Right kidney (tissue), 1 donor: ENCODE measurements at regions not wholly inside any gene's neighbourhood (a gene's known extent, or its start where the extent isn't known, plus 50 kb on each side); places are given as distances from the start of the nearest gene placed in this dataset.

ENCODE experiments used
- DNase-seq: peaks from one replicate; pipeline ENCODE4 v3.0.0-alpha.2; 2016

DNA sequence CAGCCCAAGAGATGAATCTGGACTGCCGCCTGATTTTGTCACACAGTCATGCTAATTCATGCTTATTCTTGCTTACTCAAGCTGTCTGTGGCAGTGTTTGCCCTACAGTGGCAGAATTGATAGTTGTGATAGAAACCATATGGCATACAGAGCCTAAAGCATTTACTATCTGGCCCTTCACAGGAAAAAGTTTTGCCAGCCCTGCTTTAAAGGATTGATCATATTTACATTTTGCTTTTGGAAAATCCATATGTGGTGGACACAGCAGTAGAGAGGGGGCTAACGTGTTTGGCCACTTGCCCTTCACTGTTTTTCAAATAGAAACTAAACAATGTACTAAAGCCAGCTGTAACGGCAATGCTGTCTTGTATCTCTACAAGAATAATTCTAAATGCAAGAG lies 974.0 kb upstream of the GHITM start:
- DNase-seq: peak; percentile 6

DNA sequence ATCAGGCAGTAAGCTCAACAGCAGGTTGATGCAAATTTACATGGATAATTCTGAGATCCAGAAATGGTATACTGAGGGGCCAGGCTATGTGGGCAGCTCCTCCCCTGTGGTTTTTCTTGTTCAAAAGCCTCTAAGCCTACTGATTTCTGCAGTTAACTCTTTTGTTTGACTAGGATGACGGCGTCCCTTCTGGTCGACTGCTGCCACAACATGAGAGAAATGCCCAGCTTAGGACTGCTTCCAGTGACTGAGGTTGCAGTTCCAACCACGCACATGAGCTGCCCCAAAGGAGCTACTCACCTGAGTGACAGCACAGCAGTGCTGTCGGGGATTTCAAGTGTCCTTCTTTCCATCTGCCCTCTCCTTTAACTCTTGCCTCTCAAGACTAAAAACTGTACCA lies 973.0 kb upstream of the GHITM start:
- no peak for DNase-seq

DNA sequence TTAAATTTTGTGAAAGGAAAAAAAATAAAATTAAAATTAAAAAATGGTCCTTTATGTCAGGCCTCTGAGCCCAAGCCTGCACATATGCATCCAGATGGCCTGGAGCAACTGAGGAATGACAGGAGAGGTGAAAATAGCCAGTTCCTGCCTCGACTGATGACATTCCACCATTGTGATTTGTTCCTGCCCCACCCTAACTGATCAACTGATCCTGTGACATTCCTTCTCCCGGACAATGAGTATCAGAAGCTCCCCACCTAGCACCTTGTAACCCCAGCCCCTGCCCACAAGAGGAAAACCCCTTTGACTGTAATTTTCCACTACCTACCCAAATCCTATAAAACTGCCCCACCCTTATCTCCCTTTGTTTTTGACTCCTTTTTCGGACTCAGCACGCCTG lies 972.2 kb upstream of the GHITM start:
- DNase-seq: no peak

DNA sequence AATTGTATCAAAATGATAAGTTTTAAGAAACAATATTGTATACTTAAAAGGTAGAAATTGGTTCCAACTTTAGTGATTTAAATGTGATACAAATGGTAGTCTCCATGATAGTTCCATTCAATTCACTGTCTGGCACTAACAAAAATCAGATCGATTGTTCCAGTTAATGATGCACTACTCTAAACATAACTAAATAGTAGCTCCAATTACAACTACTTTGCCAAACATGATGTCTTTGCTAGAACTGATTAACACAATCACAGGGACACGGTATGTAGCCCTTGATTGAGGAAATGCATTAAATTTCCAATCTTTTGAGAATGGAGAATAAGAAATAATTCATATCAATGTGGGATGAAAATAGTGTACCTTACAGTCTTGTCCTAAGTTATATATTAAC lies 962.4 kb upstream of the GHITM start:
- DNase-seq: no peak

DNA sequence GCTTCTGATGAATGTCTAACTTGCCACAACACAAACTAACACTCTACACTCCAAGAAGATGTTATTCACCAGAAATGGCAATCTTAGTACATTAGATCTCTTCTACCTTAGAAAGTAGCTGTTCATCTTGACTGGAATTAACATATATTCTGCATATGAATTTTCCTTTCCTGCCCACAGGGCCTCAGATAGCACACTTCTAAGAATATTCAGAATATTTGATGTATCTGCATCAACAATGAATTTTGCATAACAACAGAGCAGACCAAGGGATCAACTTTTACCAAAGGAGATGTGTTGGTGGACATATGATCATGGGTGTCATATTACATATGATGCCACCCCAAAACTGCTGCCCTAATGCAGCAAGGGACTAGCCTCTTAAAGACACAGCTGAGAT lies 960.8 kb upstream of the GHITM start:
- no peak for DNase-seq

DNA sequence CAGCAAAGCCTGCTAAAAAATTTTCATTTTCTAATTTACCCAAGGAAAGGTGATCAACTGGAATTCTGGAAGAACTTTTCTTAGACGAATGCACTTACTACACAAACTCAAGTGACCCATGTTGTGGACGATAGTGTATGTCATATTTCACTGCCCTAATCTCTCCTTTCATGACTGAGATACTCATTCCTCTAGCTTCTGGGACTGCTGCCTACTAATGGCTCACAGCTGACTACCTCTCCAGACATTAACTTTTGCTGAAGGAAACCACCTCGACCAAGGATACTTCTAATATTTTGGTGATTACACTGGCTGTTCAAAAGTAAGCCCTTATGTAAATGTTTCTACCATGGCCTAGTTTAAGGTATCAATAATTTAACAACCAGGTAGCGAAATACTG lies 959.9 kb upstream of the GHITM start:
- no peak for DNase-seq

DNA sequence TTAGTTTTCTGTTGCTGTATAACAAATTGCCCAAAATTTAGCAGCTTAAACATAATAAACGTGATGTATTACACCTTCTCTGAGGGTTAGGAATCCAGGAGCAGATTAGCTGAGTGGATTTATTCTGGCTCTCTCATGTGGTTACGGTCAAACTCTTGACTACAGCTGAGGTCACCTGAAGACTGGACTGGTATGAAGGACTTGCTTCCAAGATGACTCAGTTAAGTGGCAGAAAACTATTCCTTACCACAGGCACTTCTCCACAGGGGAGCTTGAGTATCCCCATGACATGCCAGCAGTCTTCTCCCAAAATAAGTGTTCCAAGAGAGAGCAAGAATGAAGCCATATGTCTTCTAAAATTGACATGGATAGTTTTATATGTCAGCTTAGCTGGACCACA lies 957.2 kb upstream of the GHITM start:
- no peak for DNase-seq

DNA sequence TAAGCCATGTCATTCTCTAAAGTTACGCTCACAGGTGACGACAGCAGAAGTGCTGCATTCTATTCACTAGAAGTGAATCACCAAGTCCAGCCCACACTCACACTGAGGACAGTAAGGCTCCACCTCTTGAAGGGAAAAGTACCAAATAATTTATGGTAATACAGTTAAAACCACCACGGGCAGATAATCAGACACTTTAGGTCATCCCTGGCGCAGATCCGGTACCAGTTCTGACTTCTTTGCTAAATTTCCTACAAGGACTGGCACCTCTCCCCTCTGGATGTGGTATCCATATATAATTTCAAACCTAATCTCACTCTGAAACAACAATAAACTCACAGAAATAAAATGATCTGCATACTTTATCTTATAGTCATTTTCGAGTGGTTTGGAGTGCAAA lies 954.7 kb upstream of the GHITM start:
- no peak for DNase-seq

DNA sequence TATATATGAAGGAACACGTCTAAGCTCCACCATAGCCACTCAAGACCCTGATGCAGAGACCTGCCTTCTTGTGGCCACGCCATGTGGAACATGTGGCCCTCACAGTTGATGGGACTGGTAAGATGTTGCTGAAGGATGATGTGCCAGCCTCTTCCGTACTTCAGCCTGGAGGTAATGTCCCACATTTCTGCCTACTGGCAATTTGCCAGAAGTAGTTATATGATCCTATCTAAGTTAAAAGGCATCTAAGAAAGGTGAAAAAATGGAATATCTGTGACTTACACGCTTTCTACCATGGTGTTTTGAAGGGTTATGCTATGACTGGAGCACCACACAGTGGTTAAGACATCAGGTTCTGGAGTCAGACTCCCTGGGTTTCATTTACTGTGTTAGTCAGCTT lies 948.7 kb upstream of the GHITM start:
- no peak for DNase-seq

DNA sequence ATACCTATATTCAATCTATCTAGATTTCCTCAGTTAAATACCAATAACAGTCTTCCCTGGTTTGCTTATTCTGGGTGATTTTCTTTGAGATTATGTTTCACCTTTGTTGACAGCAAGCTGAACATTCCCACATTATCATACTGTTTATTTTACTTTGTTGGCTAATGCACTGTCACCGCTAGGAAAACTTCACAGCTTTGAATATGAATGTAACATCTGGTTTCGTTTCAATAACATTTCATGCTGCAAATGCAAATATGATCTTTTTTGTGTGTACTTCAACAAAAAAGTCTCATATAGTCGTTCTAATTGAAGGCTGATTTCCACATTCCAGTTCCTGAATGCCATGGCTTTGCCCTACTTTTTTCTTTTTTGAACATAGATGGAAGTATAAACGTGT lies 946.3 kb upstream of the GHITM start:
- DNase-seq: no peak

DNA sequence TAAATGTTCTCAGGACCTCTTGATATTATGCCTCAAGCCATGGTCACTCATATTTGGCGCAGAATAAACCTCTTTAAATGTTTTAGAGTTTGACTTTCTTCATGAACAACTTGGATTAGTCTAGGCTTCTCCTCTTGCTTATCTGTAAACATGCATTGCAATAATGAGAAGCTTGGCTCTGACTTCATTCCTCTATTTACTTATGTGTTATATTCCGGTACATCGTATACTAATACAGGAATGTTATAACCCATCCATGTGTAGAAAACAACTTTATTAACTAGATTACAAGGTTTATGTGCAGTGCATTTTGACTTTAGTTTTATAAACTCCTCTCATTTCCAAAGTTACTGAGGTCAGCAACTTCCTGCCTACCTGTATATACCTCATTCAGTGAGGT lies 944.3 kb upstream of the GHITM start:
- DNase-seq: no peak

DNA sequence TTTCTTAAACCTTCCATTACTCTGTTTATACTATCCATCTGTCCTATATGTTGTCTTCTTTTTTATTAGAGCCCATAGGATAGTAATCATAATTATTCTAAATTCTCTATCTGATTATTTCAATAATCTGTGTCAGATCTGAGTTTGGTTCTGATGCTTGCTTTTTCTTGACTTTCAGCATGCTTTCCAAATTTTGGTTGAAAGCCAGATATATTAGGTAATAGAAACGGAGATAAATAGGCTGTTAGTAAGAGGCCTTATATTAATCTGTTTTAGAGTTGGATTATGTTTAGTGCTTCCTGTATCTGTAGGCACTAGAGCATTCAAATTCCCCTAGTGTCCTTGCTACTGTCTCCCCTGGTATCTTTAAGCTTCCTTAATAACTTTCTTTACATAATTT lies 939.9 kb upstream of the GHITM start:
- no peak for DNase-seq

DNA sequence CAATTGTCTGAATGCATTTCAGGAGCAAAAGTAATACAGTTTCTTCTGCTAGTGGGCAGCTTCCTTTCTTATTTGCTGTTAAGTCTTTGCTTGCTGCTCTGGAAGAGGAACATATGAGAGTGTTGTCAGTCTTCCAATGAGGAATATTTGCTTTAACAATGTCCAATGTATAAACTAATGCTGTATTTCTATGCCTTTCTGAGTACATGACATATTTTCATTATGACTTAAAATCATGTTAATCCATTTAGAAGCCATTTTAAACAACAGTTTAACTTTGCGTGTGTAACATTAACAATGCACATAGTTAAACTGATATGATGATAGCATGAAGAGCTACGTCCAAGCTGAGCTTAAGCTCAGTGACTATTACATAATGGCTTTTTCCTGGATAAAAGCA lies 933.4 kb upstream of the GHITM start:
- no peak for DNase-seq

DNA sequence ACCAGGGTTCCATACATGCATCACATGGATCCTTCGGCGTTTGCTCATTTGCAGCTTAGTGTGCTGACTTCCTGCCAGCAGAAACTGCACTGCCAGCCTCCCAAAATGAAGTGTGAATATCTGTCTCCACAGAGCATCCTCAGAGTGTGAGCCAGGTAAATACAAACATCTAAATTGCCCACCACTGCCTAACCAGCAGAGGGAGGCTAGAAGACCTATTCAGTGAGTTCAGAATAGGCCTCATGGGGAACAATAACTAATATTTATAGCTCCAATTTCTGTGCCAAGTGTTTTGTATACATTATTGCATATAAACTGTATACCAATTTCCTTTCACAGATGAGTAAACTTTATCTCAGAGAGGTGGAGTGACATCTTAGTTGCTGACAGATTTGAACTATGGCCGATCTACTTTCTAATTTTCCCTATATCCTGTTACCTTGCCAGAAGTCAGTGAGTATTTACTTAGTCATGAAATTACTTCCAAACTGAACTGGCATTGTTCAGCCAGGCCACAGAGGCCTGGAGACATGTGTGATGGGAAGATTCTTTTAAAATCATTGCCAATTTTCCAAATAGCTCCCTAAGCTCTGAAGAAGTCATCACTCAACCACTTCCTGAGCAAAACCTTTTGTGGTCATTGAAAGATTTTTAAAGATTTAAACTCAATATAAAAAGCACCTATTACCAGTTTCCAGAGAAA lies 926.5 kb upstream of the GHITM start:
- no peak for DNase-seq

DNA sequence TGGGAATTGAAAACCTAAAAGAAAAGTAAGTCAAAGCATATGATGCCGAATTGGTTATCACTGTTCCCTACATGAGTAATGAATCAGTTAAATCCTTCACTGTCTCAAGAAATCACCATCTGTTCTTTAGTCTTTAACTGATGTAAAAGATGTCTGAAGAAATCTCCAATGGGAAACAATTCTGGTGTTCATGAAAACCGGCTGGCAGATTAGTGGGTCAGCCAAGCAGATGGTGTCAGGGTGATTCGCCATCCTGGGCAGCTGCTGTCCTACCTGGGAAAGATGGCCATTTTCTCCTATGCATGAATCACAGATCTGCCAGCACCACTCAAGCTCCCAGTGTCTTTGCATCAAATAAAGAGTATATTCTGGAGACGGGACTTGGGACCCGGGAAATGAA lies 925.2 kb upstream of the GHITM start:
- DNase-seq: no peak

DNA sequence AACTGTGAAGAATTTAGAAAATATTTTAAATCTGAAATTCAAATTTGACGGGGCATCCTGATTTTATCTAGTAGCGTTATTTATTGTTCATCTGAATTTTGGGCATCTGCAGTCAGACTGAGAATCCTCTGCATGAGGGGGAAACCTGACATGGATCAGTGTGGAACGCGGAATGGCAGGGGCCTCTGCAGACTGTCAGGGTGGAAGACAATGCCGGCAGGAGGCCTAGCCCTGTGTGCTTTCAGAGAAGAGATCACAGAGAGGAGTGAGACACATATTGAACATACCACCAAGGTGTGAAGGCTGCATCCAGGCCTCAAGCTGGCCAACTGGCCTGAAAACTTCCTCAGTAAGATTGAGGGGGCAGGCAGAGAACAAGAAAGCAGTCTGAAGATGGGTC lies 921.1 kb upstream of the GHITM start:
- DNase-seq: no peak

DNA sequence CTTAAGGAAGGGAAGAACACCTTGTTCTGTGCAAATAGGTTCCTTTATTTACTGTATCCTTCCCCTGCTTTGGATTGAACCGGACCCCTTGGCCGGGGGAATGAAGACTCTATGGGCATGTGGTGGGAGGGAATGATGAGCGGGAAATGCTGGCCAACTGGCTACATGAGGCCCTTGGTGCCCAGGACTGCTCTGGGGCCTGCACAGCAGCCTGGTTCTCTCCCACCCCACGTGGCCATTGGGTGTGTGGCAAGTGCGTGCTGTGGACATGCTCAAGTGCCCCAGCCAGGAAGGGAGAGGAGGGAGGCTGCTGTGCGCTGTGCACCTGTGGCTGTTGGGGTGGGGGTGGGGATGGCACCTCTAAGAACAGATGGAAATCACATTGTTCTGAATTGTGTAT lies 917.0 kb upstream of the GHITM start:
- DNase-seq: no peak

DNA sequence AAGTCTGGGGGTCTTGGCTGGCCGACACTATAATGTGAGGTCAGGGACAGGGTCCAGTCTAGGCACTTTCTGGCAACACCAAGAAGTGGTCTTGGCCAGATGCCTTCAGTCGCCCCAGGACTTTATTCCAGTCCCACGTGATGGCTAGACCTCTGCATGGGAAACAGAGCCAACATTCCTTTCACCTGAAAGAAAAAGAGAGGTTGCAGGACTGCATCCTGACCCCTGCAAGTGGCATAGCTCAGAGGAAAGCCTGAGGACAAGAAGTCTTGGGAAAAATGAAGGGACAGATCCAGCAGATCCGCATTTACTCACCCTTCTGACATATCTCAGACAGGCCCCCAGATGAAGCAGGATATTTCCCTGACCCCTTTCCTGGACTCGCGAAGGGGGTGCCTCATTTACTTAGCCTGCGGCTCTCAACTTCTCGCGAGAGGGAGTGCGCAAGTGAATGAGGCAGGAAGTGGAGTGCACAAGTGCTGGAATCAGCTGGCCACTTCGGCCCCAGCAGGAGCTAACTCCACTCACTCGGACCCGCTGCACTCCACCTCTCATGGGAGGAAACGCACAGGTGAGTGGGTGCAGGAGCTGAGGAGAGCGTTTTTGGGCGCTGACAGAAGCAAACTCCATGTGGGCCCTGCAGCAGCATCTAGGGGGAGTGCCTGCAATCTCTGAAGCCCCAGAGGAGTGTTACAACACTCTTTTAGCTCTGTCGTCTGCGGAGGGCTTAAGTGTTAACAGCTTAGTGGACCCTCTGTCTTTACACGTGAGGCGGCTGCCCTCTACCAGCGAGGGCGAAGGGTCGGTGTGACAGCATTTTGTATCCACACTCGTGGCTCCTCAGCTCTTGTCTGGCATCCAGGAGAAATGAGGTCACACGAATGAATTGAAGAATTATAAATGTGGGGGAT lies 916.2 kb upstream of the GHITM start:
- DNase-seq: no peak

DNA sequence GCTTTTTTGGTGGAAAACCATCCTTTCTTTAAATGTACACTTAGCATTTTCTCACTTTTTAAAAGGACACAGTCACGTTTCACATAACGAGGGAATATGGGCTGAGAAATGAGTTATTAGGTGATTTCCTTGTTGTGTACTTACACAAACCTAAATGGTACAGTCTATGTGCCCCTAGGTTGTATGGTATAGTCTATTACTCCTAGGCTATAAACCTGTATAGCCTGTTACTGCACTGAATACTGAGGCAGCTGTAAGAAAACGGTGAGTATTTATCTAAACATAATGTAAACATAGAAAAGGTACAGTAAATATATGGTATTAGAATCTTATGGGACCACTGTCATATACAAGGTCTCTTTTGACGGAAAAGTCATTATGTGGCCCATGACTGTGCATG lies 913.5 kb upstream of the GHITM start:
- no peak for DNase-seq

DNA sequence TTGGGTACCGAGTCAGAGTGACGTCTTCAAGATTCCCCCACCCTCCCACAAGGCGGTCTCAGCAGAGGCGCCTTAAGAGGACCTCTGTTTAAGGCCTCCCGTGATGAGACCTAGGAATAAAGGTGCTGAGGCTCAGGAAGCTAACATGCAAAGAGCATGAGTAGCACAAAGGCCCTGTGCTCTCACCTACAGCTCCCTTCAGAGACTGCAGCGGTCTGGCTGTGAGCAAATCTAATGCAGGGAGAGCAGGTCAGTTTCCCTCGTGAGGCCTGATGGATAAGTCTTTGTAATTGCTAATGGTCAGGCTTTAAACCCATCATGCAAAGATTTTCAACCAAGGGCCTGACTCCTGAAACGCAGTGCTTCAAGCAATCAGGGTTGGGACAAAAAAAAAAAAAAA lies 909.3 kb upstream of the GHITM start:
- no peak for DNase-seq

DNA sequence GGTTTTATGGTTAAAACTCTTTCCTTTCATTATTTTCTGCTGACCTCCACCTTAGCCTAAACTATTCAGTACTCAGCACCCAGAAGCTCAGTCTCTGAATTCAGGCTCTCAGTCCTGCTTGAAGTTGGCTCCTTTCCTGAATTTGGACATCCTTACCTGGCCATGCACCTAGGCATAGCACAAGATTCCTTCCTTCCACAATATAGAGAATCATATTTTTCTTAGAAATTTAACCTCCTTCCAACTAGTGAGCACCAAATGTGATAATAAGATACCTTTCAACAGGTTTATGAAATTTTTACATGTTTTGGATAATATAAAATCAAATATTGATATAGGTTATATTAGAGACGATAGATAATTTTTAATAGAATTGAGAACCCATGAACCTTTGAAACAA lies 905.6 kb upstream of the GHITM start:
- no peak for DNase-seq

DNA sequence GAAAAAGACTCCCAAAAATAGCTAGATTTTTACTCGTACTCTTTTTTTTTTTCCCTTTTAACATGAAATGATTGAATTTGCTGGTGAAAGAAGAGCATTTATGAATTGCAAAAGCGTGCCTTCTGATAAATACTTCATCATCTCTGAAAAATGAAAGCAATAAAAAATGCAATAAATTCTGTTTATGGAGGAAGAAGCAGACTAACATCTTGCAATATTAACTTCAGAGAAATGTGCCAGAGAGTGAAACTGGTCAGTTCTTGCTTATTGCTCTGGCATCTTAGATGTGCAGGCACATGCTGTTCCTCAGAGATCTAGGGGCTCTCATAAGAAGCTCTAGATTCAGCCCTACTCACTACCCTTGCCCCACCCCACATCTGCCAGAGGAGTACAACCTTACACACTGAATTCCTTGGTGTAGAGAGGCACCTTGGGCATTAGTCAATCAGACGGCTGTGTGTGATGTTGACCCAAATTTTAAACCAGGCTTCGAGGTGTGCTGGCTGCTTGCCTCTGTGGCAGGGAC lies 891.1 kb upstream of the GHITM start:
- no peak for DNase-seq

DNA sequence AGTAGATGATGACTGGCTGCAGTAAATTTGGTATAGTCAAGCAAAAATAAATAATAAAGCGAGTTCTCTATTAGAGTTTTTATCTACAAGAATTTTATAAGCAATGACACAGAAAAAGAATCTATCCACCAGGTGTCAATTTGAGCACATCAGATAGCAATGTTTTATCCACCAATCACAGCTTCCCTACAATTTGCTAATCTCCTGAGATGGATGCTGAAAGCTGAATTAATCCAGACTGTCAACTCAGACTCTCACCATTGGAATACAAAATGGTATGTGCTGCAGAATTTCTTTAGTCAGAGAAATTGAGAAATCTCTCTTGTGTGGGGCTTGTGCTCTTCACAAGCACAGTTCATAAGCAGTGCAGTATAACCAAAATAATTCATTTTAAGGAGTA lies 888.9 kb upstream of the GHITM start:
- no peak for DNase-seq

DNA sequence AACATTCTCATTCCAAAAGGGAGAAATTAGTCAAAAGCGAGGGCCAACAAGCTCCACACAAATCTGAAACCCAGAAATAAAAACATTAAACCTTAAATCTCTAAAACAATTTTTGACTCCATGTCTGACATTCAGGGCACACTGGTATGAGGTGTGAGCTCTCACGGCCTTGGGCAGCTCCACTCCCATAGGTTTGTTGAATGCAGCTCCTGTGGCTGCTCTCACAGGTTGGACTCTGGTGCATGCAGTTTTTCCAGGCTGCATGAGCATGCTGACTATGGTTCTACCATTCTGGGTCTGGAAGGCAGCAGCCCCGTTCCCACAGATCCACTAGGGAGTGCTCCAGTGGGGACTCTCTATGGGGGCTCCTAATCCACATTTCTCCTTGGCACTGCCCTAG lies 887.1 kb upstream of the GHITM start:
- DNase-seq: no peak
